ENCODE measurements at regions not wholly inside any gene's neighbourhood (a gene's known extent, or its start where the extent isn't known, plus 50 kb on each side); places are given as distances from the start of the nearest gene placed in this dataset.

GRCh38 chrX:40346379-40346778, 234.4 kb upstream of the ATP6AP2 start:
- ChIA-PET CTCF (no interaction called here), SMC1A (ENCODE audit: uncharacterized antibody, unreplicated experiment) (no interaction called here), RAD21 (ENCODE audit: unreplicated experiment) (no interaction called here), POLR2A (no interaction called here)
- Histone ChIP-seq H3K4me3 (no peak overlapping the region), H3K9ac (ENCODE audit: control insufficient read depth, insufficient read depth, low read length) (no peak overlapping the region), H4K20me1 (ENCODE audit: control insufficient read depth, insufficient read depth) (no peaks in the 10 kb centered on the region), H3K36me3 (ENCODE audit: control insufficient read depth in 2 of 2, insufficient read depth in 2 of 2, low read length in 1 of 2) (no peaks in the 10 kb centered on the region), H3K4me1 (ENCODE audit: control insufficient read depth, insufficient read depth, low read length) (no peaks in the 10 kb centered on the region), H3K4me2 (ENCODE audit: control insufficient read depth, insufficient read depth) (no peak overlapping the region), H2AFZ (ENCODE audit: control insufficient read depth, low read depth, low read length) (no peak overlapping the region), H3K27ac (ENCODE audit: control insufficient read depth, insufficient read depth) (no peak overlapping the region), H3K27me3 (replicated peaks in 1 of 2; ENCODE audit: control insufficient read depth in 2 of 2, insufficient read depth in 2 of 2, low read length in 1 of 2) (no peaks in the 10 kb centered on the region), H3K9me3 (replicated peaks; ENCODE audit: control insufficient read depth, insufficient read depth, low read length) (peaks cover 3% of the 10 kb centered on the region; the same call in 1 of the 3 replicates), H3K79me2 (ENCODE audit: control insufficient read depth, insufficient read depth, low read length) (no peaks in the 10 kb centered on the region)
- no TSS peak for BruUV-seq (replicated peaks)
- no peak for ATAC-seq
- in situ Hi-C loops (cut with MboI) (no loop called here), intact Hi-C loops (cut with micrococcal nuclease; ENCODE audit: unreplicated experiment) (no loop called here)
- DNase-seq (ENCODE audit: low read depth, low spot score): no peak
- FAIRE-seq: no peak
- WGBS (ENCODE audit: insufficient coverage, insufficient replicate concordance, low lambda C conversion rate, missing lambda C conversion rate): 27% methylated on average over 1 of the region's 1 CpG
- TF ChIP-seq PKNOX1 (IDR thresholded peaks at IDR 0.05): no peak

- ChIA-PET RAD21 (ENCODE audit: unreplicated experiment) (no interaction called here), CTCF (no interaction called here), POLR2A (no interaction called here), SMC1A (ENCODE audit: uncharacterized antibody, unreplicated experiment) (no interaction called here)
- WGBS (ENCODE audit: insufficient coverage, insufficient replicate concordance, low lambda C conversion rate, missing lambda C conversion rate): 64% methylated on average over 10 of the region's 12 CpGs
- Histone ChIP-seq H3K27ac (ENCODE audit: control insufficient read depth, insufficient read depth) (no peak overlapping the region), H3K4me1 (ENCODE audit: control insufficient read depth, insufficient read depth, low read length) (no peaks in the 10 kb centered on the region), H3K4me3 (no peak overlapping the region), H3K36me3 (ENCODE audit: control insufficient read depth in 2 of 2, insufficient read depth in 2 of 2, low read length in 1 of 2) (no peaks in the 10 kb centered on the region), H3K9ac (ENCODE audit: control insufficient read depth, insufficient read depth, low read length) (no peak overlapping the region), H4K20me1 (ENCODE audit: control insufficient read depth, insufficient read depth) (no peaks in the 10 kb centered on the region), H3K79me2 (ENCODE audit: control insufficient read depth, insufficient read depth, low read length) (no peaks in the 10 kb centered on the region), H3K4me2 (ENCODE audit: control insufficient read depth, insufficient read depth) (no peak overlapping the region), H3K9me3 (replicated peaks; ENCODE audit: control insufficient read depth, insufficient read depth, low read length) (peaks cover 3% of the 10 kb centered on the region; the same call in 1 of the 3 replicates), H3K27me3 (replicated peaks in 1 of 2; ENCODE audit: control insufficient read depth in 2 of 2, insufficient read depth in 2 of 2, low read length in 1 of 2) (no peaks in the 10 kb centered on the region), H2AFZ (ENCODE audit: control insufficient read depth, low read depth, low read length) (no peak overlapping the region)
- TF ChIP-seq MEF2A (IDR thresholded peaks at IDR 0.05; ENCODE audit: insufficient read depth, low read depth, low read length) (no peak), ESRRA (IDR thresholded peaks at IDR 0.05; ENCODE audit: low read length) (no peak), NFYA (IDR thresholded peaks at IDR 0.05; ENCODE audit: borderline replicate concordance, low read depth, low read length) (no peak), TARDBP (IDR thresholded peaks at IDR 0.05; ENCODE audit: borderline replicate concordance) (no peak), FOXM1 (IDR thresholded peaks at IDR 0.05; ENCODE audit: low read depth, low read length) (no peak), BCL11A (IDR thresholded peaks at IDR 0.05; ENCODE audit: low read depth, low read length) (no peak), SMARCA5 (IDR thresholded peaks at IDR 0.05) (no peak), ZNF207 (IDR thresholded peaks at IDR 0.05; ENCODE audit: borderline replicate concordance) (no peak), HDGF (IDR thresholded peaks at IDR 0.05) (no peak)
- ATAC-seq (no peak), DNase-seq (ENCODE audit: low read depth, low spot score) (no peak), FAIRE-seq (no peak)
- intact Hi-C loops (cut with micrococcal nuclease; ENCODE audit: unreplicated experiment): no loop called here
- in situ Hi-C loops (cut with MboI): no loop called here
- no TSS peak for BruUV-seq (replicated peaks)
Observed at GRCh38 chrX:40343319-40343718, 237.5 kb upstream of the ATP6AP2 start.
